PC-3 (cell line): ENCODE measurements at regions not wholly inside any gene's neighbourhood (a gene's known extent, or its start where the extent isn't known, plus 50 kb on each side); places are given as distances from the start of the nearest gene placed in this dataset.

Source experiments
- ATAC-seq: fragments of 200-7000 bp; cut with Tn5 transposase; 2 replicates; pipeline ENCODE4 v1.9.1; 2020; ENCODE audit warnings: mild to moderate bottlenecking, moderate library complexity
- BruUV-seq: library from RNA; stranded (reverse); fragments of 400-500 nt; replicated peaks from 2 replicates; lab custom pipeline; 2021; lab: Mats Ljungman, UMichigan
- CTCF ChIA-PET: fragments of 300-600 bp; sonication (Branson Sonifier 250); formaldehyde crosslinking; loops from one replicate; lab custom pipeline; 2022; ENCODE audit warnings: antibody characterized with exemption; lab: Charles Lee
- POLR2A ChIA-PET: fragments of 300-600 bp; sonication (Branson Sonifier 250); formaldehyde crosslinking; loops from one replicate; lab custom pipeline; 2022; ENCODE audit warnings: antibody characterized with exemption; ENCODE audit not compliant: unreplicated experiment; lab: Charles Lee
- DNase-seq: peaks from one replicate; pipeline ENCODE4 v3.0.0-alpha.2; 2015
- H2AFZ ChIP-seq: fragments of 300-600 bp; sonication (generic); 2 replicates; pipeline ENCODE4 v1.6.0; 2016; ENCODE audit warnings: antibody characterized with exemption, low read length
- H3F3A ChIP-seq: fragments of 300-600 bp; sonication (generic); one replicate; pipeline ENCODE4 v1.6.0; 2017; ENCODE audit warnings: antibody characterized with exemption, low read length, control low read depth, mild to moderate bottlenecking; ENCODE audit not compliant: unreplicated experiment
- H3K27ac ChIP-seq: fragments of 300-600 bp; sonication (generic); 2 replicates; pipeline ENCODE4 v1.5.1; 2016; ENCODE audit warnings: mild to moderate bottlenecking, low read length
- H3K27me3 ChIP-seq: fragments of 300-600 bp; sonication (generic); 2 replicates; pipeline ENCODE4 v1.6.1; 2016; ENCODE audit warnings: low read length, mixed read lengths
- H3K36me3 ChIP-seq: fragments of 300-600 bp; sonication (generic); 2 replicates; pipeline ENCODE4 v1.6.1; 2016; ENCODE audit warnings: low read depth, mixed run types, low read length, mixed read lengths
- H3K4me1 ChIP-seq: fragments of 300-600 bp; sonication (generic); 2 replicates; pipeline ENCODE4 v1.5.1; 2016; ENCODE audit warnings: low read length; ENCODE audit not compliant: insufficient read depth
- H3K4me2 ChIP-seq: fragments of 300-600 bp; sonication (generic); 2 replicates; pipeline ENCODE4 v1.6.0; 2016; ENCODE audit warnings: low read length
- H3K4me3 ChIP-seq: fragments of 300-600 bp; sonication (generic); 2 replicates; pipeline ENCODE4 v1.5.1; 2016; ENCODE audit warnings: mild to moderate bottlenecking, low read length, mixed read lengths
- H3K79me2 ChIP-seq: fragments of 300-600 bp; sonication (generic); 2 replicates; pipeline ENCODE4 v1.6.1; 2017; ENCODE audit warnings: low read length, mixed read lengths
- H3K9ac ChIP-seq: fragments of 300-600 bp; sonication (generic); 2 replicates; pipeline ENCODE4 v1.6.0; 2016; ENCODE audit warnings: mild to moderate bottlenecking, low read length
- H3K9me2 ChIP-seq: fragments of 300-600 bp; sonication (generic); replicated peaks from 2 replicates; pipeline ENCODE4 v1.6.1; 2016; ENCODE audit warnings: mixed run types, low read length, mixed read lengths
- H3K9me3 ChIP-seq: fragments of 300-600 bp; sonication (generic); 2 replicates; pipeline ENCODE4 v1.6.1; 2016; ENCODE audit warnings: low read length, mixed read lengths
- H4K20me1 ChIP-seq: fragments of 300-600 bp; sonication (generic); 2 replicates; pipeline ENCODE4 v1.6.1; 2016; ENCODE audit warnings: low read length, mixed read lengths
- CTCF ChIP-seq: fragments of 300-600 bp; sonication (generic); conservative IDR thresholded peaks from 2 replicates; pipeline ENCODE4 v1.5.1; 2017; ENCODE audit warnings: antibody characterized with exemption, low read depth, mild to moderate bottlenecking, low read length
- EZH2 ChIP-seq: fragments of 300-600 bp; sonication (generic); IDR thresholded peaks from one replicate; pipeline ENCODE4 v1.6.1; 2017; ENCODE audit warnings: antibody characterized with exemption, mild to moderate bottlenecking, low read length; ENCODE audit not compliant: unreplicated experiment
- EZH2phosphoT487 ChIP-seq: fragments of 300-600 bp; sonication (generic); IDR thresholded peaks from 2 replicates; pipeline ENCODE4 v1.6.1; 2018; ENCODE audit warnings: mild to moderate bottlenecking, antibody characterized with exemption, low read length, borderline replicate concordance
- intact Hi-C: fragments of 100-400 bp; cut with micrococcal nuclease; formaldehyde crosslinking; loops from 2 replicates; pipeline ENCODE4 v1.9.0; 2023

- H3K9ac ChIP-seq = no peak overlapping the region
- no peak overlapping the region for H3K4me2 ChIP-seq
- peaks cover 20% of the 10 kb centered on the region for H3K27me3 ChIP-seq
- ATAC-seq (no peak), DNase-seq (no peak)
- H2AFZ ChIP-seq = no peak overlapping the region
- H3K4me3 ChIP-seq = no peak overlapping the region
- H3K9me2 ChIP-seq = no peaks in the 10 kb centered on the region
- ChIA-PET POLR2A (no interaction called here), CTCF (no interaction called here)
- H3F3A ChIP-seq = no peaks in the 10 kb centered on the region
- no peaks in the 10 kb centered on the region for H3K79me2 ChIP-seq
- intact Hi-C loops = no loop called here
- TF ChIP-seq EZH2phosphoT487 (no peak), EZH2 (no peak), CTCF (no peak)
- H4K20me1 ChIP-seq = no peaks in the 10 kb centered on the region
- H3K4me1 ChIP-seq = no peaks in the 10 kb centered on the region
- 0 out of 2 replicates have a peak, but pooled peaks cover 8% of the 10 kb centered on the region for H3K9me3 ChIP-seq
- H3K36me3 ChIP-seq = no peaks in the 10 kb centered on the region
- H3K27ac ChIP-seq = no peak overlapping the region
- no TSS peak for BruUV-seq
These were observed 126.9 kb downstream of the IPMK start for GRCh38 chr10:58140691-58141347.

- no peak for DNase-seq
- TF ChIP-seq EZH2phosphoT487 = no peak
- TF ChIP-seq CTCF = no peak
- no peak for TF ChIP-seq EZH2
- no peaks in the 10 kb centered on the region for H4K20me1 ChIP-seq
These were observed 127.6 kb downstream of the IPMK start for GRCh38 chr10:58140054-58140453.

GRCh38 chr10:58137813-58138212, 129.9 kb downstream of the IPMK start:
- H3K9ac ChIP-seq = no peak overlapping the region
- no peaks in the 10 kb centered on the region for H3K9me2 ChIP-seq
- no peak for DNase-seq
- no peak overlapping the region for H3K4me3 ChIP-seq
- no peak overlapping the region for H3K4me2 ChIP-seq
- BruUV-seq = no TSS peak
- no peaks in the 10 kb centered on the region for H3K9me3 ChIP-seq
- H3F3A ChIP-seq = no peaks in the 10 kb centered on the region
- TF ChIP-seq EZH2phosphoT487 = no peak
- H4K20me1 ChIP-seq = no peaks in the 10 kb centered on the region
- H3K4me1 ChIP-seq = no peaks in the 10 kb centered on the region
- H3K27ac ChIP-seq = no peak overlapping the region
- POLR2A ChIA-PET = no interaction called here
- ATAC-seq = no peak; the same call in 1 of the 2 replicates
- no peak overlapping the region for H2AFZ ChIP-seq
- intact Hi-C loops = no loop called here
- H3K79me2 ChIP-seq = no peaks in the 10 kb centered on the region
- no peaks in the 10 kb centered on the region for H3K36me3 ChIP-seq
- H3K27me3 ChIP-seq = peaks cover 21% of the 10 kb centered on the region
- CTCF ChIA-PET = no interaction called here

More at GRCh38 chr10:58140054-58140453, 127.6 kb downstream of the IPMK start:
- CTCF ChIA-PET = no interaction called here
- Histone ChIP-seq H3K9me3 (0 out of 2 replicates have a peak, but pooled peaks cover 8% of the 10 kb centered on the region), H3K79me2 (no peaks in the 10 kb centered on the region), H3F3A (no peaks in the 10 kb centered on the region), H2AFZ (no peak overlapping the region), H3K4me3 (no peak overlapping the region), H3K9ac (no peak overlapping the region), H3K36me3 (no peaks in the 10 kb centered on the region), H3K4me2 (no peak overlapping the region), H3K9me2 (no peaks in the 10 kb centered on the region), H3K27ac (no peak overlapping the region), H3K4me1 (no peaks in the 10 kb centered on the region), H3K27me3 (peaks cover 21% of the 10 kb centered on the region)
- ATAC-seq = no peak
- BruUV-seq = no TSS peak
- intact Hi-C loops = no loop called here
- POLR2A ChIA-PET = no interaction called here
